ENCODE measurements at regions not wholly inside any gene's neighbourhood (a gene's known extent, or its start where the extent isn't known, plus 50 kb on each side); places are given as distances from the start of the nearest gene placed in this dataset.

DNA sequence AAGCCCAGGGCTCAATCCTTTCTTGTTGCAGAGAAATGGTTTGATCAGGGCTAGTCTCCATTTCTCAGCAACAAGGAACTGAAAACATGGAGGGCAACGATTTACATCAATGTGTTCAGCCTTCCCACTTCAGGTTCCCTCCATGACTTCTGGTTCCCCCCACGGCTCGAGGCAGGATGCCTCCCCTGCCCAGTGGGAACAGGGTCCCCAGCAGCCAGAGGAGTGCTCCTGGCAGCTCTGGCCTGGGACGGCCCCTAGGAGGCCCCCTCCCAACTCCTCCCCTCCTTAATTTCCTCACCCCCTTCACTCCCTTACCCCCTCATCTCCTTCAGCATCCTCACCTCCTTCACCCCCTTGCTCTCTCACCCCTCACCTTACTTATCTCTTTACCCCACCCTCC is 283.8 kb downstream of the CDC5L start:
- TF ChIP-seq, protein P1, sequence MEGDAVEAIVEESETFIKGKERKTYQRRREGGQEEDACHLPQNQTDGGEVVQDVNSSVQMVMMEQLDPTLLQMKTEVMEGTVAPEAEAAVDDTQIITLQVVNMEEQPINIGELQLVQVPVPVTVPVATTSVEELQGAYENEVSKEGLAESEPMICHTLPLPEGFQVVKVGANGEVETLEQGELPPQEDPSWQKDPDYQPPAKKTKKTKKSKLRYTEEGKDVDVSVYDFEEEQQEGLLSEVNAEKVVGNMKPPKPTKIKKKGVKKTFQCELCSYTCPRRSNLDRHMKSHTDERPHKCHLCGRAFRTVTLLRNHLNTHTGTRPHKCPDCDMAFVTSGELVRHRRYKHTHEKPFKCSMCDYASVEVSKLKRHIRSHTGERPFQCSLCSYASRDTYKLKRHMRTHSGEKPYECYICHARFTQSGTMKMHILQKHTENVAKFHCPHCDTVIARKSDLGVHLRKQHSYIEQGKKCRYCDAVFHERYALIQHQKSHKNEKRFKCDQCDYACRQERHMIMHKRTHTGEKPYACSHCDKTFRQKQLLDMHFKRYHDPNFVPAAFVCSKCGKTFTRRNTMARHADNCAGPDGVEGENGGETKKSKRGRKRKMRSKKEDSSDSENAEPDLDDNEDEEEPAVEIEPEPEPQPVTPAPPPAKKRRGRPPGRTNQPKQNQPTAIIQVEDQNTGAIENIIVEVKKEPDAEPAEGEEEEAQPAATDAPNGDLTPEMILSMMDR (IDR thresholded peaks at IDR 0.05), result no peak
- TF ChIP-seq POLR2A (IDR thresholded peaks at IDR 0.05) (no peak), POLR2AphosphoS5 (IDR thresholded peaks at IDR 0.05; ENCODE audit: insufficient read depth in 1 of 2, low read depth in 1 of 2) (no peak)

Data from vagina (tissue), 2 donors.